Sigmoid colon (tissue), 3 donors: ENCODE measurements at regions not wholly inside any gene's neighbourhood (a gene's known extent, or its start where the extent isn't known, plus 50 kb on each side); places are given as distances from the start of the nearest gene placed in this dataset.

ENCODE experiments used
- CTCF ChIP-seq, 4 experiments: fragments of 450-650 bp in 3 of 4; fragments of 200-600 bp in 1 of 4; IDR thresholded peaks; one replicate each; pipeline ENCODE4 v1.5.1; 2016 to 2019; ENCODE audit warnings: antibody characterized with exemption in 4 of 4, mild to moderate bottlenecking in 3 of 4, moderate library complexity in 2 of 4
- POLR2A ChIP-seq, 2 donors: fragments of 450-650 bp; IDR thresholded peaks; one replicate each; pipeline ENCODE4 v1.6.1; 2016; ENCODE audit warnings: antibody characterized with exemption in 2 of 2, mild to moderate bottlenecking in 2 of 2, moderate library complexity in 2 of 2

- TF ChIP-seq CTCF (IDR thresholded peaks at IDR 0.05) (no peak), POLR2A (IDR thresholded peaks at IDR 0.05) (no peak)
These were observed 106.1 kb upstream of the RUNX3 start for GRCh38 chr1:25036117-25036546.
